GM12892 (cell line): ENCODE measurements at regions not wholly inside any gene's neighbourhood (a gene's known extent, or its start where the extent isn't known, plus 50 kb on each side); places are given as distances from the start of the nearest gene placed in this dataset.
"Not testable (repeated sequence)": the region's sequence is repeated elsewhere in the genome, so short reads cannot be mapped to it uniquely, and the experiment has no call there.

ENCODE experiments used
- DNase-seq: peaks from one replicate; pipeline ENCODE4 v3.0.0; 2011; ENCODE audit not compliant: insufficient read length
- FAIRE-seq: peaks from 2 replicates; lab custom pipeline; 2011; peaks lifted over from hg19 to GRCh38; lab: Jason Lieb, UNC
- POLR2A ChIP-seq: IDR thresholded peaks from 2 replicates; pipeline ENCODE4 v1.6.1; 2011; ENCODE audit warnings: low read depth, low read length, control low read depth
- POLR2AphosphoS5 ChIP-seq: IDR thresholded peaks from 2 replicates; pipeline ENCODE4 v1.6.1; 2011; ENCODE audit warnings: low read depth, low read length, control low read depth
- TAF1 ChIP-seq: IDR thresholded peaks from 2 replicates; pipeline ENCODE4 v1.6.1; 2011; ENCODE audit warnings: low read depth, mild to moderate bottlenecking, control low read depth, low read length, borderline replicate concordance

DNA sequence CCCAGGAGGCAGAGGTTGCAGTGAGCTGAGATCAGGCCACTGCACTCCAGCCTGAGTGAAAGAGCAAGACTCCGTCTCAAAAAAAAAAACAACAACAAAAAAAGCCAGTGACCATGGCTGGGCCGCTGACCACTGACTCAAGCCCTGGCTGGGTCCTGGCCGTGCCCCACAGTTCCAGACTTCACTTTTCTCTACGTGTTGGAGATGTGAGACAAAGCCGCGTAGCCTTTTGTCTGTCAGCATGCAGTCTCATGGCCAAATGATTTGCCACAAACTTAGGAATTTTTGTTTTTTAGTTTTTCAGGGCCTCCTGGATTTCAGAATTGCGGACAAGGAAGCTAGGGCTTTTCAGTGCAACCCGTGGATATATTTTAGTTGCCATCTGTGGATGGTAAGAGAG, 89.3 kb upstream of the CIBAR2 start:
- no peak for DNase-seq
- FAIRE-seq, result no peak
- TF ChIP-seq POLR2AphosphoS5 (no peak), POLR2A (no peak), TAF1 (no peak)

DNA sequence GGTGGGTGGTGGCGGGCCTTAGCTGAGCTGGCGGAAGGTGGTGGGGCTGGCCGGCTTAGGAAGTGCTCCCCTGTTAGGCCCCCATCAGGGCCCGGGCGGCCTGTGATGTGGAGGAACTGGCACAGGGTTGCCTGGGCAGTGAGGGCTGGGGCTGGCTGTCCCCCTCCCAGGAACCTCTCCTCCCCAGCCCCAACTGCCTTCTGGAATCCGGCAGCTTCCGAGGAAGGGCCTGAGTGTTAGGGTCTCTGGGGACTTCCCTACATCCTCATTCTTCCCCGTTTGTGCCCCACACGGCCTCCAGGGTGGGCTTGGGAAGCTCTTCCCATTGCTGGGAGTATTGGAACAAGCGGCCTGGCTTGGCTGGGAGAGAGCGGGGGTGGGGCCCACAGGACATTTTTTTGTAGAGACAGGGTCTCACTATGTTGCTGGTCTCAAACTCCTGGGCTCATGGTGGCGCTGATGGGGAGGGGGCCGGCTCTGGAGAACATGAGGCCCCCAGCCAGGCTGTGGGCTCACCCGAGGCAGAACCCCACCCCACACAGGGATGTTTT, 89.9 kb upstream of the CIBAR2 start:
- FAIRE-seq, result no peak
- DNase-seq, result no peak
- TF ChIP-seq POLR2A (no peak), TAF1 (no peak), POLR2AphosphoS5 (no peak)

DNA sequence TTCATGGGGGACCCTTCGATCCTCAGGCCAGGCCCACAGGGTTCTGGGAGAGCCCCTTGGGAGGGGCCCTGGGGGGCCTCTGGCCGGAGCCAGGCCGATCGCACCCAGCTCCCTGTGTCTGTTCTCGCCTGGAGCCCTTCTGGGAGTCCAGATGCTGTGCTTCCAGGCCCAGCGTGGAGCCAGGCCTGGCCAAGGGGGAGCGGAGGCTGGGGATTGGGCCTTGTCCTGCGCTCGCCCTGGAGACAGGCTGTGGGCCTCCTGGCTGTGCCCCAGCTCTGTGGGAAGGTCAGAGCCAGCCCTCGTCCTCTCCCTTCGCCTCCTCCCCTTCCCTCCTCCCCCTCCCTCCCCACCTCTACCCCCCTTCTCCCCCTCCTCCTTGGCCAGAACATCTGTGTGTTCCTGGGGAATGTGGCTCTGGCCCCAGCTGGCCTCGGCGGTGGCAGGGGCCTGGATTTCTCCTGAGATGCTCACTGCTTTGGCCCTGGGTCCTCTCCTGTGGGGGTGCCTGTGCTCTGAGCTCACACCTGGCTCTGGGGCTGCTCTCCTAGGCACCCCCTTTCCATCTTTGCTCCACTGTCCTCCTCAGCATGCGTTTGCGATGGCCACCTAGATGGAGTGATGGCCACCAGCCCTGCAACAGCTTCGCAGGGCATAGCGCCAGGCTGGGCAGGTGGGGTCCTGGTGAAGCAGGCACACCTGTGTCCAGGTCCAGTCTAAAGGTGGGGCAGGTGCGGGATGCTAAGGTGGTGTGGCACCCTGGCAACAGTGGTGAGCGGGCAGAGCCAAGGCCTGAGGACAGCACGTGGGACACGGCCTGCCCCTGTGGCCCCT, 90.6 kb upstream of the CIBAR2 start:
- no peak for FAIRE-seq
- TF ChIP-seq POLR2A, result no peak
- no peak for TF ChIP-seq TAF1
- DNase-seq, result no peak

DNA sequence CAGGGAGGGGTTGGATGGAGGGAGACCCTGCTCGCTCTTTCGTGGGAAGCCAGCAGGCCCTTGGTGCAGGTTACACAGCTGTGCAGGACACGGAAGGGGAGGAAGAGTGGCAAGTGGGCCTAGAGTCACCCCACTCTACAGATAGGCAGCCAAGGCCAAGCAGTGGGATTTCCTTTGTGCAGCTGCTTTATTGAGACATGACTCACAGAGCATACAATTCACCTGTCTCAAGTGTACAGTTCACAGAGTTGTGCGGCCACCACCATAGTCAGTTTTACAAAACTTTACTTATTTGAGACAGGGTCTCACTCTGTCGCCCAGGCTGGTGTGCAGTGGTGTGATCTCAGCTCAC, 91.2 kb upstream of the CIBAR2 start:
- FAIRE-seq (no peak), DNase-seq (no peak)
- no peak for TF ChIP-seq POLR2A
- no peak for TF ChIP-seq TAF1
- TF ChIP-seq POLR2AphosphoS5, result no peak

DNA sequence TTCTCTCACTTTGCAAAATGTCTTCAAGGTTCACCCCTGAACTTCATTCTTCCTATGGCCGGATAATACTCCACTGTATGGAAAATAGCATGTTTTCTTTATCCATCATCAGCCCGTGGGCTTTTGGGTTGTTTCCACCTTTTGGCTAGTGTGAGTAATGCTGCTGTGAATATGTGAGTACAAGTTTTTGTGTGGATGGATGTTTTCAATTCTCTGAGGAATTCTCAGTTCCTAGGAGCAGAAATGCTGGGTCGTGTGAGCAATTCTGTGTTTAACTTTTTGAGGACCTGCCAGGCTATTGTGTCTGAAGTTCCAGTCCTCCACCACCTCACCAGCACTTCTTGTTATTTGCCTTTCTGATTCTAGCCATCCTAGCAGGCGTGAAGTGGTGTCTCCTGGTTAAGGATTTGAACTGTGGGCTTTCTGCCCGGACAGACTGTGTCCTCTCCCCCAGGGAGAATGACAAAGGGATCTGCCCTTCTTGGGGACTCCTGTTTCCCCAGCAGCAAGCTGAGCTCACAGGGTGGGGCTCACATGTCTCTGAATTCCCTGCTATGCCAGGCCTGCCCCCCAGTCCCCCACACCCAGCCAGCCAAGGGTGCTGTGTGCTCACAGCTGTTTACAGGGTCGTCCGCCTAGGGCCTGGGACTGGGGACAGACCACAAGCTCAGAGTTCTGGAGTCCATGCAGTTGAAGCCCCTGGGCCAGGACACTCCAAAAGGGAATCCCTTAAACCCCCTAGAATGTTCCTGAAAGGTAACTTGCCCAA, 92.2 kb upstream of the CIBAR2 start:
- no peak for FAIRE-seq
- TF ChIP-seq POLR2A (no peak), POLR2AphosphoS5 (no peak), TAF1 (no peak)

DNA sequence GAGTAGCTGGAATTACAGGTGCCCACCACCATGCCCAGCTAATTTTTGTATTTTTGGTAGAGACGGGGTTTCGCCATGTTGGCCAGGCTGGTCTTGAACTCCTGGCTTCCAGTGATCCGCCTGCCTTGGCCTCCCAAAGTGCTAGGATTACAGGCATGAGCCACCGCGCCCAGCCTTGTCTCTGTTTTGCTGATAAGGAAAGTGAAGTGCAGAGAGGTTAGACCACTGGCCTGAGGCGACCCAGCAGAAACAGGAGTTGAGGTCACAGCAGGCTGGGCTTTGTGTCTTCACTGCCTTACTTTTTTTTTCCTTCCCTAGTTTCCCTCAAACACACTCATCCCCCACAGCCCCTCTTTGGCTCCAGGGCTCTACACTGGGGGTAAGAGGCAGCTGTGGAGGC, 93.0 kb upstream of the CIBAR2 start:
- not testable (repeated sequence) for FAIRE-seq, DNase-seq

More for the DNA sequence above, 92.2 kb upstream of the CIBAR2 start:
- no peak for DNase-seq

DNA sequence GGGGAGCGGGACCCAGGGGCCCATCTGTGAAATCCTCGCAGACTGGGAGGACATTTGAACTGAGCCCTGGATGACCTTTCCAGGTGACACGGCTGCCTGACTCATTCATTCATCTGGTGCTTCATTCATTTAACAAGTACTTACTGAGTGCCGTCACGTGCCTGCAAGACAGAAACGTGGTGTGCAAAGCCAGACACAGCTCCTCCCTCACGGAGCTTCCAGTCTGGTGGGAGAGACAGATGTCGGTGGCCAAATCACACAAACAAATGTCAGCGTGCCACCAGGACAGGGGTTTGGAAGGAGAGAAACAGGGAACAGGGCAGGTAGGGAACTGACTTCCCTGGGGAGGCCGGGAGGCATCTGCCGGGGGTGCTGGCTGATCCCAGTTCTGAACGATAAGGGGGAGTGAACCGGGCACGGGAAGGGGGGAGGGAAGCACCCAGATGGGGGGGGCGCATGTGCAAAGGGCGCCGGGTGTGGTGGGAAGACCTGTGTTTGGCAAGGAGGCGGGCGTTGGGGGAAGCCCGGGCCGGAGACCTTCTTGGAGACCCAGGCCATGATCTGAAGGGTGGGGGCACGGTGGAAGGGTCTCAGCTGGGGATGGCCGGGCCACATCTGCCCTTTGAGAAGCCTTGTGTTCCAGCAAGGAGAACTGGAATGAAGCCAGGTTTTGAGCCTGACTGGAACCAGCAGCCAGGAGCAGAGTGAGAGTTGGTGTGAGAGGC, 93.6 kb upstream of the CIBAR2 start:
- TF ChIP-seq TAF1 (no peak), POLR2A (no peak)
- no peak for FAIRE-seq
- DNase-seq, result no peak

DNA sequence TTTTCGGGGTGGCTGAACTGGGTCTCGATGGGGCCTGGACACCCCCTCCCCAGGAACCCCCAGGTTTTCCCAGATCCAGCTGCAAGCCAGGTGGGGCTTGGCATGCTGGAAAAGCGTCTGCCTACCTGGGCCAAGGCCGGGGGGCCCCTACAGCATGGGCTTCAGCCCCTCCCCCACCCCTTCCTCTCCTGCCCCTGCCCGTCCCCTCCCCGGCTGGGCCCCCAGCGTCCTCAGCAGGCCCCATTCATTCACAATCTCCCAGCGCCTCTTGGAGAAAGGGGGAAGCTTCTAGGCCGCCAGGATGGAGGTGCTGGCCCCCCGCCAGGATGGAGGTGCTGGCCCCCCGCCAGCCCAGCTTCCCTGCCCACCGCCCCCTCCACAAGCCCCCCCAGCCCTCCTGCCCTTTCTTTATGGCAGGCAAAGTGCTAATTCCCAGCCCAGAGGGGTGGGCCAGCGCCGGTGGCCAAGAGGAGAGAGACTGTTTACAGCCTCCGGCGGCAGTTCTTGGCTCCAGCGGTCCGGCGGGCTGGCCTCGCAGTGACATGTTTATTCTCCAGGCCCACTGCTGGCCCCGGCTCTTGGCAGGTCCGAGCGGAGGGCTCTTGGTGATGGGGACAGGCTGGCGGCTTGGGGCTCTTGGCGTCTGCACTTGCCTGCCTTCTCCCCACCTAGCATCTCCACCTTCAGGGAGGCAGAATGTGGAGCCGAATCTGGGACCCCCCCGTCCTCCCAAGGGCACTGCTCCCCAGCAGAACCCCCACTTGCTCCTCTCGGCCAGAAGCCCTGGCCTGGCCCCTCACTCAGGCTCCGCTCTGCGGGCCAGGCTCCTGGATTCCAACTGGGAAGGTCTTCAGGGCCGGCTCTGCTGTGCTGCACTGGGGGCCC, 94.4 kb upstream of the CIBAR2 start:
- TF ChIP-seq TAF1 (no peak), POLR2AphosphoS5 (no peak), POLR2A (no peak)
- FAIRE-seq (no peak), DNase-seq (no peak)

DNA sequence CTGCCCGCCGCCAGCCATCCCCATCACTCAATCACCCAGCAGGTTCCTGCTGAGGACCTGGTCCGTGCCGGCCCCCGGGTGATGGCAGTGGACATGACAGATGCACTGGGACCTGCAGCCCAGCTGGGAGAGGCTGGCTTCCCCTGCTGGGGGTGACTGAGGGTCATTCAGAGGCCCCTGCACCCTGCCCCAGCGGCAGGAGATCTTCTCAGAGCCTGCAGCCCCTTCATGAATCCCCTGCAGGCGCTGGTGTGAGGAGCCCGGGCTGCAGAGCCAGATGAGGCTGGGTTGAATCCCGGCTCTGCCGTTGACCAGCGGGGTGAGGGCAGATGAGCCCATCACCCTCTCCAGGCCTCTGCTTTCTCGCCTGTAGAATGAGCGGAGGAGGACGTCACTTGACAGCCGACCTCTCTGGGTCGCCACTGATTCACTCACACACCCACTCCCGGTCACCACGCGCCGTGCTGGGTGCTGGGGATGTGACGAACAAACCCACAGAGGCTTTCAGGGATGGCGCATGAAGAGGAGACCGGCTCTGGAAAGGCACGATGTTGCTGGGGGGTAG, 95.2 kb upstream of the CIBAR2 start:
- FAIRE-seq (no peak), DNase-seq (no peak)
- TF ChIP-seq TAF1 (no peak), POLR2AphosphoS5 (no peak), POLR2A (no peak)

DNA sequence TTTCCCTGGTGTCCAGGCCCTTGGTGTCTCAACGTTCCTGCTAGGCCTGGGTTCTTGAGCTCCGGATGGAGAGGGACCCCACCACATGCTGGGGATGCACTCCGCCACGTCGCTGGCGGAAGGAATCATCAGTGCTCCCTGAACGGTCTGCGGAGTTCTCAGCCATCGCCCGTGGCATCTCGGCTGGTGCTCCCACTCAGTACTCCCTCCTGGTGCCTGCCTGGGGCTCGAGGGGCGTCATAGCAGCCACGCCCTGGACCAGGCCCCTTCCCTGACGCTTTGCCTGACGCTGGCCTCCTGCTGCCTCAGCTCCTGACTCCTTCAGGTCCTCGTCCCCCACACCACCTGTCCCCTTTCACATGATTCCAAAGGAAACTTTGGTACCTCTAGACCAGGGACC, 95.9 kb upstream of the CIBAR2 start:
- DNase-seq (no peak), FAIRE-seq (no peak)
- TF ChIP-seq TAF1 (no peak), POLR2A (no peak), POLR2AphosphoS5 (no peak)
